ENCODE measurements at regions not wholly inside any gene's neighbourhood (a gene's known extent, or its start where the extent isn't known, plus 50 kb on each side); places are given as distances from the start of the nearest gene placed in this dataset.
"Not testable (repeated sequence)": the region's sequence is repeated elsewhere in the genome, so short reads cannot be mapped to it uniquely, and the experiment has no call there.

DNA sequence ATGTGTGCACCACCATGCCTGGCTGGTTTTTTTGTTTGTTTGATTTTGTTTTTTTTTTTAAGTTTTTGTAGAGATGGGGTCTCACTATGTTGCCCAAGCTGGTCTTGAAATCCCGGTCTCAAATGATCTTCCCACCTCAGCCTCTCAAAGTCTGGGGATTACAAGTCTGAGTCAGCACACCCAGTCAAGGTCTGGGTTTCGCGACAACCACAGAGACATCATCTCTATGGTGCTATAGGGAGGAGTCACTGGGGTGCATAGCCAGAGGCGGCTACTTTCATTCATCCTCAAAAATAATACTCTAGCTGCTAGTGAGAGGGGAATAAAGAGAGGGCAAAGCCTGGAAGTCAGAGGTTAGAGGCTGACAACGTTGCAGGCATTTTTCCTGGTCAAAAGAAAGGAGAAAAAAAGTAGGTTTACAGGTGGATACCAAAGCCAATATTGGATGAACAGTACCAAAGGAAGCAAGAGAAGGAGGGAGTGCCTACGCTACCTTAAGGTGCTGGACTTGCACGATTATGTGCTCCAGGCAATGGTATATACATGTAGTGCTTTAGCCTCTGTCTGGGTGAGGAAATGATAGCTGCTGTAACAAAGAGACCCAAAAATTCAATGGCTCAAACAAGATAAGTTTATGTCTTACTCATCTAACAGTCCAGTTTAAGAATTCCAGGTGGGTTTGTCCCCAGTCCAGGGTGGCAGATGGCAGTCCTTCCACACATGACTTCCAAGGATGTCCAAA is 178.3 kb downstream of the SKIDA1 start:
- no peaks in the 10 kb centered on the region for H3K36me3 ChIP-seq (ENCODE audit: insufficient read depth, low read length)

DNA sequence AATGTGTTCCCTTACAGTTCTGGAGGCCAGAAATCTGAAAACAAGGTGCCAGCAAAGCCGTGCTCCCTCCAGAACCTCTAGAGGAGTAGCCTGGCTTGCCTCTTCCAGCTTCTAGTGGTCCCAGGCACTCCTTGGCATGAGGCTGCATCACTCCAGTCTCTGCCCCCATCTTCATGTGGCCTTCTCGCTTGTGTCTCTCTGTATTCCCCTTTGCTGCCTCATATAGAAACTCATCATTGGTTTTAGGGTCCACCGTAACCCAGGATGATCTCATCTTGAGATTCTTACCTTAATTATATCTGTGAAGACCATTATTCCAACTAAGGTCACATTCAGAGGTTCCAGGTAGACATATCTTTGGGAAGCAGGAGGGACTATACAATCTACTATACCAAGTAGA is 182.4 kb downstream of the SKIDA1 start:
- Histone ChIP-seq H3K9me3 (ENCODE audit: insufficient read depth, low read length, severe bottlenecking) (no peaks in the 10 kb centered on the region), H3K27ac (ENCODE audit: low read length) (no peak overlapping the region), H3K79me2 (ENCODE audit: insufficient read depth, low read length) (no peaks in the 10 kb centered on the region), H3K9ac (ENCODE audit: low read depth, low read length) (no peak overlapping the region), H3K4me3 (ENCODE audit: low read depth in 1 of 2, low read length in 2 of 2) (no peak overlapping the region), H3K4me2 (ENCODE audit: insufficient read depth, low read length) (no peak overlapping the region), H3K27me3 (ENCODE audit: insufficient read depth, low read length, poor library complexity) (no peaks in the 10 kb centered on the region), H2AFZ (ENCODE audit: low read depth, low read length) (no peak overlapping the region), H3K36me3 (ENCODE audit: insufficient read depth, low read length) (no peaks in the 10 kb centered on the region), H4K20me1 (ENCODE audit: insufficient read depth, low read length) (no peaks in the 10 kb centered on the region), H3K4me1 (ENCODE audit: insufficient read depth, low read length) (no peaks in the 10 kb centered on the region)
- TF ChIP-seq, protein P1, sequence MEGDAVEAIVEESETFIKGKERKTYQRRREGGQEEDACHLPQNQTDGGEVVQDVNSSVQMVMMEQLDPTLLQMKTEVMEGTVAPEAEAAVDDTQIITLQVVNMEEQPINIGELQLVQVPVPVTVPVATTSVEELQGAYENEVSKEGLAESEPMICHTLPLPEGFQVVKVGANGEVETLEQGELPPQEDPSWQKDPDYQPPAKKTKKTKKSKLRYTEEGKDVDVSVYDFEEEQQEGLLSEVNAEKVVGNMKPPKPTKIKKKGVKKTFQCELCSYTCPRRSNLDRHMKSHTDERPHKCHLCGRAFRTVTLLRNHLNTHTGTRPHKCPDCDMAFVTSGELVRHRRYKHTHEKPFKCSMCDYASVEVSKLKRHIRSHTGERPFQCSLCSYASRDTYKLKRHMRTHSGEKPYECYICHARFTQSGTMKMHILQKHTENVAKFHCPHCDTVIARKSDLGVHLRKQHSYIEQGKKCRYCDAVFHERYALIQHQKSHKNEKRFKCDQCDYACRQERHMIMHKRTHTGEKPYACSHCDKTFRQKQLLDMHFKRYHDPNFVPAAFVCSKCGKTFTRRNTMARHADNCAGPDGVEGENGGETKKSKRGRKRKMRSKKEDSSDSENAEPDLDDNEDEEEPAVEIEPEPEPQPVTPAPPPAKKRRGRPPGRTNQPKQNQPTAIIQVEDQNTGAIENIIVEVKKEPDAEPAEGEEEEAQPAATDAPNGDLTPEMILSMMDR (IDR thresholded peaks at IDR 0.05; ENCODE audit: borderline replicate concordance, extremely low read depth, low read length, poor library complexity, severe bottlenecking): no peak
- no peak for TF ChIP-seq EZH2 (IDR thresholded peaks at IDR 0.05; ENCODE audit: borderline replicate concordance, low read depth, low read length, severe bottlenecking)
- no peak for ATAC-seq (ENCODE audit: insufficient read depth, low read depth)
- no peak for DNase-seq

More for the DNA sequence above, 178.3 kb downstream of the SKIDA1 start:
- Histone ChIP-seq H3K4me2 (ENCODE audit: insufficient read depth, low read length) (no peak overlapping the region), H3K27me3 (ENCODE audit: insufficient read depth, low read length, poor library complexity) (no peaks in the 10 kb centered on the region), H3K4me1 (ENCODE audit: insufficient read depth, low read length) (no peaks in the 10 kb centered on the region), H3K4me3 (ENCODE audit: low read depth in 1 of 2, low read length in 2 of 2) (no peak overlapping the region), H3K79me2 (ENCODE audit: insufficient read depth, low read length) (no peaks in the 10 kb centered on the region), H4K20me1 (ENCODE audit: insufficient read depth, low read length) (no peaks in the 10 kb centered on the region), H3K27ac (ENCODE audit: low read length) (no peak overlapping the region), H3K9me3 (ENCODE audit: insufficient read depth, low read length, severe bottlenecking) (no peaks in the 10 kb centered on the region), H3K9ac (ENCODE audit: low read depth, low read length) (no peak overlapping the region), H2AFZ (ENCODE audit: low read depth, low read length) (no peak overlapping the region)
- TF ChIP-seq, protein P1 (IDR thresholded peaks at IDR 0.05; ENCODE audit: borderline replicate concordance, extremely low read depth, low read length, poor library complexity, severe bottlenecking): no peak
- TF ChIP-seq EZH2 (IDR thresholded peaks at IDR 0.05; ENCODE audit: borderline replicate concordance, low read depth, low read length, severe bottlenecking): no peak
- DNase-seq (no peak), ATAC-seq (ENCODE audit: insufficient read depth, low read depth) (no peak)

DNA sequence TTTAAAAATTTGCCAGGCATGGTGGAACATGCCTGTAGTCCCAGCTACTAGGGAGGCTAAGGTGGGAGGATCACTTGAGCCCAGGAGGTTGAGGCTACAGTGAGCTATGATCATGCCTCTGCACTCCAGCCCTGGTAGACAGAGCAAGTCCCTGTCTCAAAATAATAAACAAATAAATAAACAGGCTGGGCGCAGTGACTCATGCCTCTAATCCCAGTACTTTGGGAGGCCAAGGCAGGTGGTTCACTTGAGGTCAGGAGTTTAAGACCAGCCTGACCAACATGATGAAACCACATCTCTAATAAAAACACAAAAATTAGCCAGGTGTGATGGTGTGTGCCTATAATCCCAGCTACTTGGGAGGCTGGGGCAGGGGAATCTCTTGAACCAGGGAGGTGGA is 183.0 kb downstream of the SKIDA1 start:
- H3K9me3 ChIP-seq (ENCODE audit: insufficient read depth, low read length, severe bottlenecking); H4K20me1 ChIP-seq (ENCODE audit: insufficient read depth, low read length); H3K4me1 ChIP-seq (ENCODE audit: insufficient read depth, low read length); H3K27ac ChIP-seq (ENCODE audit: low read length); H3K36me3 ChIP-seq (ENCODE audit: insufficient read depth, low read length); H3K4me3 ChIP-seq (ENCODE audit: low read depth in 1 of 2, low read length in 2 of 2); ATAC-seq (ENCODE audit: insufficient read depth, low read depth); H3K27me3 ChIP-seq (ENCODE audit: insufficient read depth, low read length, poor library complexity); H2AFZ ChIP-seq (ENCODE audit: low read depth, low read length); H3K9ac ChIP-seq (ENCODE audit: low read depth, low read length); DNase-seq; H3K79me2 ChIP-seq (ENCODE audit: insufficient read depth, low read length); H3K4me2 ChIP-seq (ENCODE audit: insufficient read depth, low read length): not testable (repeated sequence)

DNA sequence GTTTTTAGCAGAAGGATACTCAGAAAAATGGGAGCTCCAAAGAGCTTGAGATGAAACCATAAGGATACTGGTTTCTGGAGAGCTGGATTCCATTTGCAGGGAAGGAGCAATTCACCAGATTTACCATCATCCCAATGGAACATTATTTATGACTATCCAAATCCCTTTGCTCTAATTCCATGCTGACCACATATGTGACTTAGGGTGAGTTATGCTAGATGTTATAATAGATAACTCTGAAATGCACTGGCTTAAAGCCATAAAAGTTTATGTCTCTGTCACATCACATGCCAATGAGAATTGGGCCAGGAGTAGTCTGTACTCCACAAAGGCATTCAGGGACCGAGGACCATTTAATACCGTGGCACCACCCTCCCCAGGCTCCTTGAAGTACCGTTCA is 185.2 kb downstream of the SKIDA1 start:
- H2AFZ ChIP-seq (ENCODE audit: low read depth, low read length): no peak overlapping the region
- H3K4me1 ChIP-seq (ENCODE audit: insufficient read depth, low read length): no peaks in the 10 kb centered on the region
- no peak for DNase-seq
- no peak overlapping the region for H3K4me2 ChIP-seq (ENCODE audit: insufficient read depth, low read length)
- H4K20me1 ChIP-seq (ENCODE audit: insufficient read depth, low read length): no peaks in the 10 kb centered on the region
- H3K27ac ChIP-seq (ENCODE audit: low read length): no peak overlapping the region
- TF ChIP-seq EZH2 (IDR thresholded peaks at IDR 0.05; ENCODE audit: borderline replicate concordance, low read depth, low read length, severe bottlenecking): no peak
- TF ChIP-seq, protein P1 (IDR thresholded peaks at IDR 0.05; ENCODE audit: borderline replicate concordance, extremely low read depth, low read length, poor library complexity, severe bottlenecking): no peak
- no peak for ATAC-seq (ENCODE audit: insufficient read depth, low read depth)
- H3K27me3 ChIP-seq (ENCODE audit: insufficient read depth, low read length, poor library complexity): no peaks in the 10 kb centered on the region
- no peaks in the 10 kb centered on the region for H3K36me3 ChIP-seq (ENCODE audit: insufficient read depth, low read length)
- H3K9ac ChIP-seq (ENCODE audit: low read depth, low read length): no peak overlapping the region
- H3K79me2 ChIP-seq (ENCODE audit: insufficient read depth, low read length): no peaks in the 10 kb centered on the region
- H3K4me3 ChIP-seq (ENCODE audit: low read depth in 1 of 2, low read length in 2 of 2): no peak overlapping the region
- no peaks in the 10 kb centered on the region for H3K9me3 ChIP-seq (ENCODE audit: insufficient read depth, low read length, severe bottlenecking)

Data from DND-41 (cell line).